Activated CD4-positive, alpha-beta T cell treated with anti-CD3 and anti-CD28 coated beads, Interleukin-2, Interleukin-6, amounts not matched to agents 100 ng/mL and 50 ng/mL, durations not matched to agents 16 hours and 8 hours (primary cell): ENCODE measurements at regions not wholly inside any gene's neighbourhood (a gene's known extent, or its start where the extent isn't known, plus 50 kb on each side); places are given as distances from the start of the nearest gene placed in this dataset.
"Not testable (repeated sequence)": the region's sequence is repeated elsewhere in the genome, so short reads cannot be mapped to it uniquely, and the experiment has no call there.

Experiments
- DNase-seq: peaks from one replicate; pipeline ENCODE4 v3.0.0-alpha.2; 2020

GRCh38 chrX:65879977-65880799 lies 159.7 kb downstream of the VSIG4 start:
- no peak for DNase-seq

- no peak for DNase-seq
Measured at GRCh38 chrX:65878456-65878855, 161.4 kb downstream of the VSIG4 start.

- no peak for DNase-seq
Measured at GRCh38 chrX:65877953-65878352, 161.9 kb downstream of the VSIG4 start.

DNA sequence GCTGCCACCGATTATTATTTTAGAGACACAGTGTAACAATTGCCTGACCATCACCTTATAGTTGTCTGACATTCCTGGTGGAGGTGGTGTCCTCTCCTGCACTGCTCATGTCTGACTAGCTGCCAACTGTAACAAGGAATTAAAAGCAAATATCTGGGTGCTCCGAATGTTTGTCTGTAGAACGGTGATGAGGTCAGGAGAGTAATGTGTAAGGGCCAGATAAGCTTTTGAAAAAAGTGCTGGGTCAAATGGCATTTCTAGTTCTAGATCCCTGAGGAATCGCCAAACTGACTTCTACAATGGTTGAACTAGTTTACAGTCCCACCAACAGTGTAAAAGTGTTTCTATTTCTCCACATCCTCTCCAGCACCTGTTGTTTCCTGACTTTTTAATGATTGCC lies 164.3 kb downstream of the VSIG4 start:
- DNase-seq: not testable (repeated sequence)

DNA sequence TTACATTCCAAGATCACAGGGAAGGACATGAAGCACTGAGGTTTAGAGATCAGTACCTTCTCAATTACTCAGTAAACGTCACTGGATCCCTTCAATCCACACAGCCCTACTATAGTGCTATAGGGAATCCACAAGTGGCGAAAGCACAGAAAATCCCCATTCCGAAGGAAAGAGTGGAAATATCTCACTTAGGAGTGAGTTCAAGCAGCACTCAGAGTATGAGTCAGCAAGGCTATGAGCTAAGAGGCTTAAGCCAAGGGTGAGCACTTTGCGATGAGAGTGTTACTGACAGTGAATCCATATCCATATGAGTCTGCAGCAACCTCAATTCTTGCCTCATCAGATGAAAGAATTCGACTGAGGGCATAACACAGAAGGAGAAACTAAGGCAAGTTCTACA lies 165.1 kb downstream of the VSIG4 start:
- DNase-seq: no peak

DNA sequence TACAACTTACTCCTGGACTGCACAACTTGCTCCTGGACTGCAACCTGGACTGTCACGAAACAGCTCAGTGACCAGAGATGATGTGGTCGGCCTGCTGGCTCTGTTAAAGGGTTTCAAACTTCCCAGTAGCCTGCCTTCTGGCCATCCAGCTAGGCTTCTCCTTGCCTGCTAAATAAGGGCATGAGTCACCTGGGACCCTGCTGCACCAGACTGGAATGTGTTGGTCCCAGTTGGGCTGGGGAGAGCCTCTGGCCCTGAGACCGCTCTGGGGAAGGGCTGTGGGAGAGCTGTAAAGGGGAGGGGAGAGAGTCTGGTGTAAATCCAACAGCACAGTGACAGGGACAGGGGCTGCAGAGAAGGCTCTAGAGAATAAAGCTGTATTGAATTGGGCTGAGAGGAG lies 165.8 kb downstream of the VSIG4 start:
- no peak for DNase-seq

- no peak for DNase-seq
Measured at GRCh38 chrX:65873385-65873784, 166.5 kb downstream of the VSIG4 start.

- DNase-seq: no peak
Measured at GRCh38 chrX:65871671-65872311, 168.1 kb downstream of the VSIG4 start.

DNA sequence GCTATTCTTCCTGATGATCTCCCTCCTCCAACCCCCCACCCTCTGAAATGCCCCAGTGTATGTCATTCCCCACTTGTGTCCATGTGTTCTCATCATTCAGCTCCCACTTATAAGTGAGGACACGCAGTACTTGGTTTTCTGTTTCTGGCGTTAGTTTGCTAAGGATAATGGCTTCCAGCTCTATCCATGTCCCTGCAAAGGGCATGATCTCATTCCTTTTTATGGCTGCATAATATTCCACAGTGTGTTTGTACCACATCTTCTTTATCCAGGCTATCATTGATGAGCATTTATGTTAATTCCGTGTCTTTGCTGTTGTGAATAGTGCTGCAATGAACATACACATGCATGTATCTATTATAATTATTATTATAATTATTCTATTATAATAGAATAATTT lies 169.3 kb downstream of the VSIG4 start:
- not testable (repeated sequence) for DNase-seq

- no peak for DNase-seq
Measured at GRCh38 chrX:65866773-65867172, 173.1 kb downstream of the VSIG4 start.

- DNase-seq: peak; percentile 30
Measured at GRCh38 chrX:65866146-65866545, 173.7 kb downstream of the VSIG4 start.

- DNase-seq: no peak
Measured at GRCh38 chrX:65862638-65863037, 177.2 kb downstream of the VSIG4 start.

- peak; percentile 7 for DNase-seq
Measured at GRCh38 chrX:65859299-65859698, 180.6 kb downstream of the VSIG4 start.

DNA sequence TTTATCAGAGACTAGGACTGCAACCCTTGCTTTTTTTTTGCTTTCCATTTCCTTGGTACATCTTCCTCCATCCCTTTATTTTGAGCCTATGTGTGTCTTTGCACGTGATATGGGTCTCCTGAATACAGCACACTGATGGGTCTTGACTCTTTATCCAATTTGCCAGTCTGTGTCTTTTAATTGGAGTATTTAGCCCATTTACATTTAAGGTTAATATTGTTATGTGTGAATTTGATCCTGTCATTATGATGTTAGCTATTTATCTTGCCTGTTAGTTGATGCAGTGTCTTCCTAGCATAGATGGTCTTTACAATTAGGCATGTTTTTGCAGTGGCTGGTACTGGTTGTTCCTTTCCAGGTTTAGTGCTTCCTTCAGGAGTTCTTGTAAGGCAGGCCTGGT lies 185.4 kb downstream of the VSIG4 start:
- not testable (repeated sequence) for DNase-seq

- not testable (repeated sequence) for DNase-seq
Measured at GRCh38 chrX:65851306-65851705, 183.9 kb downstream of the MSN start.

DNA sequence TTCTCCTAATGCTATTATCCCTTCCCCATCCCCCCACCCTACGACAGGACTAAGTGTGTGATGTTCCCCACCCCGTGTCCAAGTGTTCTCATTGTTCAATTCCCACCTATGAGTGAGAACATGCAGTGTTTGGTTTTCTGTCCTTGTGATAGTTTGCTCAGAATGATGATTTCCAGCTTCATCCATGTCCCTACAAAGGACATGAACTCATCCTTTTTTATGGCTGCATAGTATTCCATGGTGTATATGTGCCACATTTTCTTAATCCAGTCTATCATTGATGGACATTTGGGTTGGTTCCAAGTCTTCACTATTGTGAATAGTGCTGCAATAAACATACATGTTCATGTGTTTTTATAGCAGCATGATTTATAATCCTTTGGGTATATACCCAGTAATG lies 183.4 kb downstream of the MSN start:
- not testable (repeated sequence) for DNase-seq

- no peak for DNase-seq
Measured at GRCh38 chrX:65846974-65847373, 179.5 kb downstream of the MSN start.

GRCh38 chrX:65841263-65841662 lies 173.8 kb downstream of the MSN start:
- DNase-seq: no peak

DNA sequence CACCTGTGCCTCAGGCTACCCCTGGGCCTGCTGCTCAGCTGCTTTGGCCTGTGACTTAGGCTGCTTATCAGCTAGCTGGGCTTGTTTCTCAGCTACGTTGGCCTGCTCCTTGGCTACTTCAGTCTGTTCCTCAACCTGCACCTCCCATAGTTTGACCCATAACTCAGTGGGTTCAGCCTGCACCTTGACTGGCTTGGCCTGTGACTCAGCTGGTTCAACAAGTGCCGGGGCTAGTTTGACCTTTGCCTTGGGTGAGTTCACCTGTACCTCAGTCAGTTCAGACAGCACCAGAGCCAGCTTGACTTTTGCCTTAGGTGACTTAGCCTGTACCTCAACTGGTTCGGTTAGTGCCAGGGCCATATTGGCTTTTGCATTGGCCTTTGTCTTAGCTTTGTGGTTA lies 171.2 kb downstream of the MSN start:
- DNase-seq: no peak

DNA sequence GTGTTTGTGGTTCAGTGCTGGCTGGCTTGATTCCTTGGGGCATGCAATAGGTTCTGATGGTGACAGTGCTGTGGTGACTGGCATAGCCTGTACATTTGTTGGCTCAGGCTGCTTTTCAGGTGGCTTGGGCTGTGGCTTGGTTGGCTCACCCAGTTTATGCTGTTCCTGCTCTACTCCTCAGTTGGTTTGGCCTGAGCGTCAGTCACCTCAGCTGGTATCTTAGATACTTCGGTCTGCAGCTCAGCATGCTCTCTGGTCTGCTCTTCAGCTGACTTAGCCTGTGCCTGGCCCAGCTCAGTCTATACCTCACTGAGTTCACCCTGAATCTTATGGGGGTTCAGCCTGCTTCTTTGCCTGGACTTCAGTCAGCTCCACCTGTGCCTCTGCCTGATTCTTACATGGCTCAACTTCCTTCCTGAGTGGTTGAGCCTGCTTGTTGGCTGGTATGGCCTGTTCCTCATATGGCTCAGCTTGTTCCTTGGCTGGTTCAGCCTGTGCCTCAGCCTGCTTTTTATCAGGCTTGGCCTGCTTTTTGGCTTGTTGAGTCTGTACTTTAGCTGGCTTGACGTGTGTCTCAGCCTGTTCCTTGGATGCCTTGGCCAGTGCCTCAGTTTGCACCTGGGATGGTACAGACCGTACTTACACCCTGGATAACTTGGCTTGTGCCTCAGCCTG lies 170.6 kb downstream of the MSN start:
- DNase-seq: no peak

DNA sequence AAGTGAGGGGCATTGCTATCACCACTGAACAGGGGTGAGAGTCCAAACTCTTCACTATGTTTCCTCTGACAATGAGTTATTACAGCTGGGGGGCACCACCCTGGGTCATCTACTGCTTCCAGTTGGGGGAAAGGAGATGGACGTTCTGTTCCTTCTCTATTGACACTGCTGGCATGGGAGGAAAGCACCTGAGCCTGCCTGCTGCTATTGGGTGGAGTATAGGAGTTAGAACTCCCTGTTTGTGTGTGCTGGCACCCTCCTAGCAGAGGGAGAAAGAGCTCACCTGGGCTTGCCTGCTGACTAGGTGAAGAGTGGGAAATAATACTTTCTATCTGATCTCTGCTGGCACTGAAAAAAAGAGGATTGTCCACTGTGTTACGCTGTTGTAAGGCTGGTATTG lies 163.8 kb downstream of the MSN start:
- DNase-seq: no peak

- no peak for DNase-seq
Measured at GRCh38 chrX:65828599-65828998, 161.1 kb downstream of the MSN start.

DNA sequence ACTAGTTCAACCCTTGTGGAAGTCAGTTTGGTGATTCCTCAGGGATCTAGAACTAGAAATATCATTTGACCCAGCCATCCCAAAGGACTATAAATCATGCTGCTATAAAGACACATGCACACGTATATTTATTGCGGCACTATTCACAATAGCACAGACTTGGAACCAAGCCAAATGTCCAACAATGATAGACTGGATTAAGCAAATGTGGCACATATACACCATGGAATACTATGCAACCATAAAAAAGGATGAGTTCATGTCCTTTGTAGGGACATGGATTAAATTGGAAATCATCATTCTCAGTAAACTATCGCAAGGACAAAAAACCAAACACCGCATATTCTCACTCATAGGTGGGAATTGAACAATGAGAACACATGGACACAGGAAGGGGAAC lies 157.8 kb downstream of the MSN start:
- not testable (repeated sequence) for DNase-seq
